Stimulated activated CD4-positive, alpha-beta T cell treated with anti-CD3 and anti-CD28 coated beads, Interleukin-12 subunit alpha, Interleukin-12 subunit beta, amount 100 ng/mL, for 24 hours (primary cell): ENCODE measurements at regions not wholly inside any gene's neighbourhood (a gene's known extent, or its start where the extent isn't known, plus 50 kb on each side); places are given as distances from the start of the nearest gene placed in this dataset.

Experiments
- DNase-seq, 2 experiments: peaks; one replicate each; pipeline ENCODE4 v3.0.0-alpha.2; 2020; ENCODE audit warnings: low read depth in 2 of 2

DNA sequence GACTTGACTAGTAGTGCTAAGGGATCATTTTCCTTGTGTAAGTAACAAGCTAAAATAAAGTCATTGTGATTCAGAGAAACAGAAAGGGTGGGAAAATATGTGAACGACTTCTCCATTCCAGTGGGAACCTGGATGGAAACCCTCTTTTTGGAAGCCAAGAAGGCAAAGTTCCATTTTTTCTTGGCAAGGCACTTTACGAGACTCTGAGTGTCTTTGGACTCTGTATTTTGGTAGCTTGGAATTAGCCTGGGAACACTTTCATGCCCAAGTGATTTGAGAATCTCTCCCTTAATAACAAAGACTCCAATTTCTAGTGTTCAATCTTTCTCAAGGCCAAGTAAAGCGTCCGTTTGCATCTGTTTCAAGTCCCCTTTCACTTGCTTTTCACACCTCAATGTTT, 100.5 kb upstream of the SASH1 start:
- DNase-seq: no peak

DNA sequence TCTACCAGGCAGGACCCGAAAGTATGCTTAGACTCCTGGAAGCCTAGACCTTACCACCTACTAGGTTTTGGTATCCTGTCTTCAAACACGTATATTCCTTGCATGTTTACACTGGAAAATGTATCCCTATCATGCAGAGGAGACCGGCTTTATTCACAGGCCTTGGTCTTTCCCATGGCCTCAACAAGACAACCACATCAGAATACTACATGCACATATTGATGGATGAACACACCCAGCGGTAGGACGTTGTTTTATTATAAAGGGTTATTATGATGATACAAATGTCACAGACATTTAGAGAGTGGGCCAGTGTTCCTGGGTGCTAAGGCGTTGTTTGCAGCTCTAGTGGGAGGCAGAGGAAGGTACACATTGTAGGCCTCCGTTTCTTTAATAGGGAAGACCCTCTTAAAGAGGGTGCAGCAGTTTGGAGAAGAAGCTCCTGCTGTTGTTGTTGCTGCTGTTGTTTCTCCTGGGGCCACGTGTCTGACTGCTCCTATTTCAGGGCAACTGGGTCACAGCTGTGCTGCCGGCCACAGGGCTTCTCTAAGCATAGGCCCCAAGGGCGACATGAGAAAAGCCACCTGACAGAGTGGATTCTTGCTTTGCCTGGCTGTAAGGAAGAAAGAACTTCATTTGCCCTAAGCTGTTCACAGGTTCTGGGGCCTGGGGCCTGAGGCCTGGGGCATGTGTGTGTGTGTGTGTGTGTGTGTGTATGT, 98.3 kb upstream of the SASH1 start:
- DNase-seq: no peak

DNA sequence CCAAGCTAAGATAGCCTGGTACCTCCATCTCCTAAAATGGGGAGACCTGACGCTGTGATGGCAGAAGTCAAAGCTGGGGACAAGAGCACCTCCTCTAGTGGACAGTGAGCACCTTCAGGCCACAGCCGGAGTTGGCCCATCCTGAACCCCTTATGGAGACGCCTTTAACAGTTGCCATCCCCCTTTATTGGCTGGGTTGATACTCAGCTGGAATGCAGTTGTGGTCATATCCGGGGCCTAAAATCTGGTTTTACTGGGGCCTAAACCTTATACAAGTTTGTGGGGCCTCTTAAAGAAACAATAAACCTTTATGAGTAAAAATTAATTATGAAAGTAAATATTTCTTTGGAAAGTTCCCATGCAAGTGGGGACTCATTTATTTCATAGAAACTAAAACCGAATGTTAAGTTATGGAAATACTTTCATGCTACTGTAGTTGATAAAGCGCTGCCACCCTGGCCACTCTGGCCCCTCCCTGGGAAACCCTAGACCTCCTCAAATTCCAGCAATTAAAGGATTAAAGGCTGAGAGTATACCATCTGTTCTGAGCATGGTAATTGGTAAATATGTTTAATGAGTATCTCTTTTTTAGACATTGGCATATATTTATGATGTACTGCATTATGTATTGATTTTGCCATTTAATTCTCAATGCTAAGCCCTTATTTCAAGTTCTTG, 95.1 kb upstream of the SASH1 start:
- no peak for DNase-seq

DNA sequence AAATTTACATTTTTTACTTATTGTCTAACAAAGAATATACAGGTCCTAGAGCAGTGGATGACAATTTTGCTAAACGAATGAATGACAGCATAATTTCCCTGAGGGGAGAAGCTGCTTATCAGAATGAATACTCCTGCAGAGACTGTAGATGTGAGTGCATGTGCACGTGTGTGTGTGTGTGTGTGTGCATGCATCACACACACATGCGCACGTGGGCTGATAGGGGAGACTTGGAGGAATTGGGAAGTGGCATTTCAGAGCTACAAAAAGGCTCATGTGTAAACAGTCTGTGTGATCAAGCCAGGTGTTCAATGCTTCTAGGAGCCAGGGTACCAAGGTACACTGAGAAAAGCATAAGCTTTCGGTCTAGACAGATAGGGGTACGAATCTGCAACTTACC, 93.5 kb upstream of the SASH1 start:
- DNase-seq: no peak

GRCh38 chr6:148249679-148250375, 92.8 kb upstream of the SASH1 start:
- no peak for DNase-seq

DNA sequence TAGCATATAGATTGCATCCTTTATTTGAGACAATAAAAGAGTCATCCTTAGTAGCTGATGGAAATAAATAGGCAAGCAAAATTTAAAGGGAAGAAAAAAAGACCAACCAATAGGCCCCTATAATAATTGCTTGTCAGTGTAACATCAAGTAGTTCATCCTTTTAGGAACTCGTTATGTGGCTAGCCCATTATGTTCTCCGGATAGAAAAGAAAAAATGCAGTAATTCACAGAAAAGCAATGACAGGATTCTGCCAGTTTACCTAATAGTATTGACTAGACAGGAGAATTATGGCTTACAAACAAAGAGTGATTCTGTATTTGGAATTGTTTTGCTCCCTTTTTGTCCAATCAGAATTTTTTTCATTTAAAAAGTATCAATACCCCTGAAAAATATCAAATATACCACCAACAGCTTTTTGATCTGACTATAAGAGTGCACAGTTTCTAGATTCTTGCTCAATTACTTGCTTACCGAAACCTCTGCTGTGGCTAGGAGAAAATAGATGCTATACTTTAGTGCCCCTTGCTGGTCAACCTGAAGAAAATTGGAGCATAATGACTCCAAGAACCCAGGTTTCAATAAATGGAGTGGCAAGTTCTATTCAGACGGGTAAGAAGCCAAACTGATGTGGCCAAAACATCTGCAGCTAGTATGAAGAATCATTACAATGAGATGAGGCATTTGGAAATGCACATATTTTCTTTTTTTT, 91.5 kb upstream of the SASH1 start:
- no peak for DNase-seq

- DNase-seq: no peak
Observed at GRCh38 chr6:148251891-148252290, 90.7 kb upstream of the SASH1 start.

DNA sequence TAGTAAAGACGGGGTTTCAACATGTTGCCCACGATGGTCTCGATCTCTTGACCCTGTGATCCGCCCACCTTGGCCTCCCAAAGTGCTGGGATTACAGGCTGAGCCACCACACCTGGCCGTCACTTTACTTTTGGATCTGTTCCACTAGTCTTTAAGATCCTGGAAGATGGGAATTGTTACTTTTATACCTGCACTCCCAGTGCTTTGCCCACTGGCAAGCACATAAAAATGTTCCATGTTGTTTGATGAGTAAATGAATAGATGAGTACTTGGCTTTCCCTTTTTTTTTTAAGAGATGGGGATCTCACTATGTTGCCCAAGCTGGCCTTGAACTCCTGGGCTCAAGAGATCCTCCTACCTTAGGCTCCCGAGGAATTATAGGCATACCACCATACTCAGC, 84.8 kb upstream of the SASH1 start:
- no peak for DNase-seq

- DNase-seq: no peak
Observed at GRCh38 chr6:148258868-148259267, 83.8 kb upstream of the SASH1 start.

- no peak for DNase-seq
Observed at GRCh38 chr6:148261470-148261869, 81.2 kb upstream of the SASH1 start.

GRCh38 chr6:148263010-148263409, 79.6 kb upstream of the SASH1 start:
- DNase-seq: no peak

GRCh38 chr6:148263961-148264360, 78.7 kb upstream of the SASH1 start:
- no peak for DNase-seq

GRCh38 chr6:148265054-148265453, 77.6 kb upstream of the SASH1 start:
- no peak for DNase-seq

- no peak for DNase-seq
Observed at GRCh38 chr6:148269386-148269785, 73.3 kb upstream of the SASH1 start.

- DNase-seq: no peak
Observed at GRCh38 chr6:148271711-148272439, 70.8 kb upstream of the SASH1 start.

GRCh38 chr6:148272597-148272996, 70.0 kb upstream of the SASH1 start:
- no peak for DNase-seq

GRCh38 chr6:148273962-148274752, 68.5 kb upstream of the SASH1 start:
- DNase-seq: no peak

DNA sequence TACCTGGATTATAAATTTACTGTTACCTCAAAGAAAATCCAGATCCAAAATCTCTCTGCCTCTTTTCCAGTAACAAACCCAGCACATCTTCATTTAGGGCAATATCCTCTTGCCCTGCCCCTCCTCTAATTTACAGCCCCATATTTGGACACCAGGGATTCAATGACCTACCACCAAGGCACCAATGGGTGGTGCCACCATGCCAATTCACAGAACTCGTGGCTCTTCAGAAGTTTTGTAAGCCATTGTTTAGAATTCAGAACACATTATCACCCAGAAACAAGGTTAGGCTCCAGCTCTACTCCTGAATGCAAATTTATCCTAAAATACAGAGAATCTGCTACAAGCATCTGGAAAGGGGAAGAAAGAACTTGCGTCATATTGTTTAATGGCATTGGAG, 67.8 kb upstream of the SASH1 start:
- no peak for DNase-seq

DNA sequence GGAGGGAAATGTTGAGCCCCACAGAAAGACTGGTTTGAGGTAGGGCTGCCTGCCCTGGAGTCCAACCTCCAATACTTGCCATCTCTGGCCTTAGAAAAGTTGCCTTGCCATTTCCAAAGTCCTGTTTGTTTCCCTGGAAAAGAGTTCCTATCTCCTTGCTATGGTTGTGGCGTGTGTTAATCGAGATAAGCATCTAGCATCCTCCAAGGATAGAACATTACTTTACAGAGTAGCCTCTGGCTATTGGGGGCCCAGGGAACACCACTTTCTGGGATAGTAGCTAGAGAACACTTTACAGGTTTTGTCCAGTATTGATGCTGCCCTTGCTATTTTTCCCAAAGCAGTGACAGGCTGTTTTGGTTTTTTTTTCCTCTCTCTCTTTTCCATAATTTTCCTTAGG, 57.4 kb upstream of the SASH1 start:
- no peak for DNase-seq

- DNase-seq: no peak
Observed at GRCh38 chr6:148286563-148286962, 56.1 kb upstream of the SASH1 start.
